ENCODE measurements at regions not wholly inside any gene's neighbourhood (a gene's known extent, or its start where the extent isn't known, plus 50 kb on each side); places are given as distances from the start of the nearest gene placed in this dataset.

DNA sequence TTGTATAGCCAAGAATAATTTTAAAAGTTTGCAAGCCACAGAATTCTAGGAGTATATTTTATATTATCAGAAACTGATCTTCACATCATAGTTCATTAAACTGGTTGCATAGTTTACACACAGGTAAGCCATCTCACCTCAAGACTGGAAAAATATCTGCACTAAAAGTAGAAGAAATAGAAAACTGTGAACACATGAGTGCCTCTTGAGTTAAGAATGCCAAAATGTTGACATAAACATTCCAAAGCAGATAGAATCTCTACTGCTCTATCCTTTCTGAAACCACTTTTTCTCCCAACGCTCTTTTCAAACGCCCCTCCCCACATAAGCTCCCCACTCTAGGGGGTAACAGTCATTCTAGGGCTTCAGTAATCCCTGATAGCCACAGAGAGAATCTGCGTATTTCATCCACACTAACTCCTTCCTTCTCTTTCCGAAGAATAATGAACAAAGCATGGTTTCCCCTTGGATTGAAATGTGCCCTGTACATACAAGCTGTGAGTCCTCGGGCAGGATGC is 201.5 kb downstream of the IRS2 start:
- Mint-ChIP-seq H3K36me3 (ENCODE audit: low read depth) (no peaks in the 10 kb centered on the region), H3K4me1 (no peaks in the 10 kb centered on the region), H3K4me3 (no peak overlapping the region), H3K27ac (no peak overlapping the region), H3K9me3 (ENCODE audit: low read depth) (no peaks in the 10 kb centered on the region), H3K27me3 (peaks cover 18% of the 10 kb centered on the region)
- ChIA-PET CTCF (interaction anchor here (0.7 kb wide), 1 partner anchor 12 kb away, joined by 3 read pairs; no protein-coding TSS in a partner anchor), POLR2A (no interaction called here)
- ATAC-seq (no peak), DNase-seq (no peak)
- intact Hi-C loops (cut with DNase I, micrococcal nuclease) = no loop called here

DNA sequence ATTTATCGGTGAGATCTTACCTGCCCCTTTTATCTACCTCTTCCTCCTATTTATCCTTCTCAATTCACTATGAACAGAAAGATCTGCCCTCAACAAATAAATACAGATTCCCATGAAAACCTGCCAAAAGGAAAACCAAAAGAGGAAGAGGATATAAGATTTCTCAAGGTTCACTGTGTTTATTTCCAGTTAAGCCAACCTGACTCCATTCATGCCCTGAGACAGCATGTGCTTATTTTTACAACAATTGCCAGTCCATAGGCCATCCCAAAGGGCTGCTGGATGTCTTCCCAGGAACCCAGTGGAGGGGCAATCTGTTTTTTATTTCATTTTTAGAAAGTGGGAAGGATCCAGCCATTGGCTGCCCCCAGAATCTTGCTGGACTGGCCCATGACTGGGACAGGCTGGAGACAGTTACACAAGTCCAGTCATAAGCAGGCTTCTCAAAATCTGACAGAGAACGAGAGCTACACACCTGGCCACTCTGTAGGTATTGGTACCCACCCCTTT is 209.1 kb downstream of the IRS2 start:
- Mint-ChIP-seq H3K9me3 (ENCODE audit: low read depth) (no peaks in the 10 kb centered on the region), H3K36me3 (ENCODE audit: low read depth) (no peaks in the 10 kb centered on the region), H3K27ac (no peak overlapping the region), H3K4me3 (no peak overlapping the region), H3K4me1 (no peaks in the 10 kb centered on the region), H3K27me3 (peaks cover 6% of the 10 kb centered on the region)
- ChIA-PET CTCF (no interaction called here), POLR2A (no interaction called here)
- no peak for ATAC-seq
- intact Hi-C loops (cut with DNase I, micrococcal nuclease) = no loop called here
- no peak for DNase-seq

DNA sequence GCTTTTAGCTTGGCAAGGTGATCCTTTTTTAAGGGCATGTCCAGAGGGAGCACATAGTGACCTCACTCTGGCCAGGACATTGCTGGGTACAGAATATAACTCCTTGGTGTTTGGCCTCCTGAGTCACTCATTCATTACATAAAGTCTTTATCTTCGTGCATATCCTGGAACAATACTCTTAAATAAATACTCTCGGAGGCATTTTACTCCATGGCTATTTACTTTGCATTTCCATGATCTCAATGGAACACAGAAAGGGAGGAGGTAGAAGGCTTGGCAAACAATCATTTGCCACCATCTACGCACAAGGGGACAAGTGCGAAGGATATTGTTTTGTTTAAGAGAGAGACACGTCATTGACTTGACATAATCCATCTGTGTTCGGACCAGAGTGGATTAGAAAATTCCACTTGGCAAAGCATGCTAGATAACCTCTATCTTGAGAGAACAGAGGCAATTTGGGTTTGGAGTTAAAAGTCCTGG is 210.0 kb downstream of the IRS2 start:
- no peak for DNase-seq
- H3K4me3 Mint-ChIP-seq = no peak overlapping the region
- H3K27me3 Mint-ChIP-seq = peaks cover 4% of the 10 kb centered on the region
- intact Hi-C loops (cut with DNase I, micrococcal nuclease) = no loop called here
- ATAC-seq = no peak
- ChIA-PET CTCF (no interaction called here), POLR2A (no interaction called here)
- no peaks in the 10 kb centered on the region for H3K9me3 Mint-ChIP-seq (ENCODE audit: low read depth)
- H3K36me3 Mint-ChIP-seq (ENCODE audit: low read depth) = no peaks in the 10 kb centered on the region
- H3K4me1 Mint-ChIP-seq = no peaks in the 10 kb centered on the region
- H3K27ac Mint-ChIP-seq = no peak overlapping the region

DNA sequence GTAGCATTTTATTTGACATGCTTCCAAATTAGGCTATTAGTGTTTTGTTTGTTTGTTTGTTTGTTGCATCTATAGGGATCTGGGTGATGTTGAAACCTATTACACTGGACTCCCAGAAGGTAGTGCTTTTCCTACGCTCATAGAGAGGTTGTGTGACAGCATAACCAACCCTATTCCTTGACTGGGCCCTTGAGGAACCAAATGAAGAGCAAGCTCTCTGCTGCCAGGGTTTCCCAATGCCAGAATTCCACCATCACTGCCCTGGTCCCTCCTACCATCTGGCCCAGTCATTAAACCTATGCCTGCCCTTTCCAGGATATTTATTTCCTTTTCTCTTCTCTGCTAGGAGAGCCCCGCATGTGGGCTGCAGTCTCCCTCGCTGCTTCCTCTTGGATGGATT is 210.6 kb downstream of the IRS2 start:
- H3K27me3 Mint-ChIP-seq = peaks cover 4% of the 10 kb centered on the region
- CTCF ChIA-PET = no interaction called here
- peaks cover 2% of the 10 kb centered on the region for H3K4me1 Mint-ChIP-seq
- DNase-seq (no peak), ATAC-seq (no peak)
- H3K4me3 Mint-ChIP-seq = no peak overlapping the region
- POLR2A ChIA-PET = no interaction called here
- no peaks in the 10 kb centered on the region for H3K9me3 Mint-ChIP-seq (ENCODE audit: low read depth)
- H3K36me3 Mint-ChIP-seq (ENCODE audit: low read depth) = no peaks in the 10 kb centered on the region
- intact Hi-C loops (cut with DNase I, micrococcal nuclease) = no loop called here
- H3K27ac Mint-ChIP-seq = no peak overlapping the region

DNA sequence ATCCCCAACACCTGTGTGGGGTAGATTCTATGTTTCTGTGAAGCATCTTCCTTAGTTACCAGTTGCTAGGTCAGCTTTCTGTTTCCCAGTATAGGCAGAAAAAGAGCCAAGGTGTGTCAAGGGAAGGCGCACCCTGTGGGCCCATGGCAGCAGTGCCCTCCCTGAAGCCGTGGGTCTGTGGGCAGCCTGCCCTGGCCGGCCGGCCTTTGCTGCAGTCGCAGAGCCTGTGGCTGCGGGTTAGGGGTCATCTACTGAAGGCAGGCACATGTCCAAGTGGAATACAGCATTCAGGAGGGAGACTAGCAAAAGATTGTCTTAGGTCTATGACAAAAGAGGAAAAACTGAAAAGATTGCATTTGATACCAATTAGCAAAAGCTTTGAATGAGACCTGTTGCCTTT is 214.0 kb downstream of the IRS2 start:
- DNase-seq = no peak
- H3K36me3 Mint-ChIP-seq (ENCODE audit: low read depth) = no peaks in the 10 kb centered on the region
- POLR2A ChIA-PET = no interaction called here
- peaks cover 12% of the 10 kb centered on the region for H3K4me1 Mint-ChIP-seq
- peaks cover 4% of the 10 kb centered on the region for H3K27me3 Mint-ChIP-seq
- CTCF ChIA-PET = interaction anchor here (0.9 kb wide), 1 partner anchor 12 kb away, joined by 3 read pairs; no protein-coding TSS in a partner anchor
- H3K27ac Mint-ChIP-seq = no peak overlapping the region
- intact Hi-C loops (cut with DNase I, micrococcal nuclease) = no loop called here
- H3K4me3 Mint-ChIP-seq = no peak overlapping the region
- no peaks in the 10 kb centered on the region for H3K9me3 Mint-ChIP-seq (ENCODE audit: low read depth)
- ATAC-seq = no peak

DNA sequence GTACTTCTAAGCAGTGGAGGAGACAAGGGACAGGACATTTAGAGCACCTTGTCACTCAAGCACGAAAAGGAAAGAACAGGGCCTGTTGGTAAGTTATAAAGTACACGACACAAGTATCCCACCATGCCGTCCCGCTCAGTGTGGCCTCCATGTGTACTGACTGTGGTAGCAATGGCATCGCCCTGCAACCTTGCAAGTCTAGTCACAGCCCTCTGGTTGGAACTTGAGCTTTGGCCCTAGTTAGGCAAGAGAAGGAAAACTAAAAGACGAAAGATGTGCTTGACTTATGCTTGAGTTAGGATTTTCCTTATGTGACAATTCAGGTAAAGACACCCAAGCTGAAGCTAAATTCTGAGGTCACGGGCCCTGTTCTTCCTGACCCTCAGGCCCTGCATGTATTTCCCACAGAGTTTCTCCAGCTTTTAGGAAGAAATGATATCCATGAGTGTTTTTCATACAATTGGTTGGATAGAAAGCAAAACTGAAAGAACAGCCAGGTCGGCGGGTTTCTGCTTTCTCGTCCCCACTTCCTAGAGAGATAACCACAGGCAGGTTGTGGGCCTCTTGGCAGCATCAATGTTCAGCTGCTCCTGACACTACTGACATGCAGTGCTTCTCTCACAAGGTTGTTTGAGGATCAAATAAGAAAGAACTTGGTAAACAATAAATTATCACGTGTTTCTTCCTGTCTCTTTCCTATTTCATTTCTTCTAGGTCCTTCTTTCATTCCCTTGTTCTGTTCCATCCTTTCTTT is 216.2 kb downstream of the IRS2 start:
- H3K36me3 Mint-ChIP-seq (ENCODE audit: low read depth) = no peaks in the 10 kb centered on the region
- CTCF ChIA-PET = no interaction called here
- no peak overlapping the region for H3K4me3 Mint-ChIP-seq
- peaks cover 12% of the 10 kb centered on the region for H3K4me1 Mint-ChIP-seq
- POLR2A ChIA-PET = no interaction called here
- H3K9me3 Mint-ChIP-seq (ENCODE audit: low read depth) = no peaks in the 10 kb centered on the region
- peak; percentile 61 for DNase-seq
- intact Hi-C loops (cut with DNase I, micrococcal nuclease) = no loop called here
- no peak overlapping the region for H3K27ac Mint-ChIP-seq
- ATAC-seq = peak; percentile 77
- H3K27me3 Mint-ChIP-seq = peaks cover 2% of the 10 kb centered on the region

DNA sequence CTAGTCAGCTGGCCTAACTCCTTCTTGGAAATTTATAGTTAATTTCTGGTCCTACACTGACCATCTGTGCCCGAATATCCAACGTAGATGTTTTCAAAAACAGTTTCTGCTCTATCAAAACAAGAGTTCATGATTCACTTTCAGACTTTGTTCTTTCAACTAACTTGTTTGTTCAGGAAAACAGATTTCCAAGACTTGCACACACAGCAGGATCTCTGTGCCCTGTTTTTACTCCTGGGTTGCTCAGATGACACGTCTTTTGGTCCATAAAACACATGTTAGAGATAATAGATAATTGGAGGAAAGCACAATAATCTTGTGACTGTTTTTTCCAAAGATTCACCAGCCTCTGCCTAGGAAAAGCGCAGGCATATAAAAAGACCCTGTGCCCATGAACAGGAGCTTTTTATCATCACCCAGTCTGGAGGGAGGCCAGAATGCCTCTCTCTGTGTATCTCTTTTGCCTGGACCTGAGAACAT is 218.0 kb downstream of the IRS2 start:
- Mint-ChIP-seq H3K4me1 (peaks cover 12% of the 10 kb centered on the region), H3K9me3 (ENCODE audit: low read depth) (no peaks in the 10 kb centered on the region), H3K27ac (no peak overlapping the region), H3K27me3 (no peaks in the 10 kb centered on the region), H3K36me3 (ENCODE audit: low read depth) (no peaks in the 10 kb centered on the region), H3K4me3 (no peak overlapping the region)
- ChIA-PET POLR2A (no interaction called here), CTCF (no interaction called here)
- intact Hi-C loops (cut with DNase I, micrococcal nuclease) = no loop called here
- DNase-seq (no peak), ATAC-seq (no peak)

DNA sequence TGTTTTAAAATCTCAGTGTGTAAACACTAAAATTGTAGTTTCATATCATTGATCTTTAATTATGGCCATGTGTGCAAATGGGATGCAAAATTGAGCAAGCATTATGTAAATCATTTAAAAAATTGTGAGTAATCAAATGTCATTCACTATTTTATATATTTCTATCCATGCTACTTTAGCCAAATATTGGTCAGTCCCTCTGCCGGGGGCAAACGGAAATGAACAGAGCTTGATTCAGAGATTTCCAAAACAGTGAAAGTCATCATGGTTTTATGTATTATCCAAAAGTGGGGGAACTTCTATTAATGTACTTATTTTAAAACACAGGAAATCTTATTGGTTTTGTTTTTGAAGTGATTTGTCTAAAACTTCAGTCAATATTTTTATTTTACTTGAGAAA is 219.1 kb downstream of the IRS2 start:
- no peak overlapping the region for H3K4me3 Mint-ChIP-seq
- ChIA-PET POLR2A (no interaction called here), CTCF (no interaction called here)
- intact Hi-C loops (cut with DNase I, micrococcal nuclease) = no loop called here
- no peak for DNase-seq
- H3K27me3 Mint-ChIP-seq = no peaks in the 10 kb centered on the region
- peaks cover 12% of the 10 kb centered on the region for H3K4me1 Mint-ChIP-seq
- H3K27ac Mint-ChIP-seq = no peak overlapping the region
- H3K9me3 Mint-ChIP-seq (ENCODE audit: low read depth) = no peaks in the 10 kb centered on the region
- ATAC-seq = no peak
- H3K36me3 Mint-ChIP-seq (ENCODE audit: low read depth) = no peaks in the 10 kb centered on the region

DNA sequence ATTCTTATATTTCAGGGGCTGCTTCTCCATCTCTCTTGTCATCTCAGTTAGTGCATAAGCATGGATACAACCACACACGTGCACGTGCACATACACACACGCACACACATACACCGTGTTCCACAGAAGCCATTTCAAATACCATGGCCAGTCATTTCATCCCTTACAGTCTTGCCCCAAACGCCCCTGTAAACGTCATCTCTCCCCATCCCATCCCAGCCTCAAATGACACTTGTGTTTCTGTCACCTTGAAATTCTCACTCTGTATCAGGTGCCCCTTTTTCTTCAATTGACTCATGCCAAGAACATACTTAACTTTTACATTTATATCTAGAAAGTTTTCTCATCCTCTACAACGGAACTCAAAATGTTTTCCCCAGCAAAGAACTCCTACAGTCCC is 220.5 kb downstream of the IRS2 start:
- Mint-ChIP-seq H3K27ac (no peak overlapping the region), H3K4me3 (no peak overlapping the region), H3K4me1 (peaks cover 11% of the 10 kb centered on the region), H3K36me3 (ENCODE audit: low read depth) (no peaks in the 10 kb centered on the region), H3K9me3 (ENCODE audit: low read depth) (no peaks in the 10 kb centered on the region), H3K27me3 (peaks cover 1% of the 10 kb centered on the region)
- ChIA-PET CTCF (no interaction called here), POLR2A (no interaction called here)
- DNase-seq (no peak), ATAC-seq (no peak)
- intact Hi-C loops (cut with DNase I, micrococcal nuclease) = no loop called here

DNA sequence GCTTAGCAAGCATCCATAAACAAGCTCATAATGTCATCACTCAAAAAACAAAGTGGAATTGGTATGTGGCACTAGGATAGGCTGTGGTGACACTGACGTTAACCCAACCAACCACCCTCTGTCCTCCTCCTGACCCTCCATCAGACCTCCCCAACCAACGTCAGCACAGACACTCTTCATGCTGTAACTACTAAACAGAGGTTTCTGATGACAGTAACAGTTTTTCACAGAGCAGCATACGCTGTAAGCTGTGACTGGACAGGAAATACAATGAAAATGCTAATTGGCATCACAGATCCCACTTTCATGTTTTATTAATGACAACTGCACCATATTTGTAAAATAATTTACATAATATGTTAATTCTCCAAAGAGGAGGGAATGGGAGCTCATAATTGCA is 238.0 kb downstream of the IRS2 start:
- Mint-ChIP-seq H3K9me3 (ENCODE audit: low read depth) (no peaks in the 10 kb centered on the region), H3K27ac (no peak overlapping the region), H3K27me3 (peaks cover 4% of the 10 kb centered on the region), H3K36me3 (ENCODE audit: low read depth) (no peaks in the 10 kb centered on the region), H3K4me3 (no peak overlapping the region), H3K4me1 (peaks cover 3% of the 10 kb centered on the region)
- no peak for ATAC-seq
- ChIA-PET CTCF (no interaction called here), POLR2A (no interaction called here)
- no peak for DNase-seq
- intact Hi-C loops (cut with DNase I, micrococcal nuclease) = no loop called here

DNA sequence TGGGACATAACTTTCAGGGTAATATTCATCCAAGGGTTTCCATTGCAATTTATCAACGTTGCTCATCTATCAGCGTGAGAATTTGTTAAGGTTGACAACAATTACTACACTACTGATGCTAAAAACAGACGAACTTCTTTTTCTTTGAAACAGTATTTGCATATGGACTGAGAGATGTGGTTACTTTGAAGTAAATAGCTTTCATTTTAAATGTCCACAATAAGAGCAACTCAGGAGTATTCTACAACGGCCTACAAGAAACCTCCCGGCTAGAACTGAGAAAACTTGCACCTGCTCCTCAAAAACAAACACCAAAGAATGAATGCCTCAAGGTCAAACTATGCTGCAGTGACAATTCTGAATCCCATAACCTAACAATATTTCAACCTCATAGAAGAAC is 238.4 kb downstream of the IRS2 start:
- no peak for DNase-seq
- intact Hi-C loops (cut with DNase I, micrococcal nuclease) = no loop called here
- no peak for ATAC-seq
- Mint-ChIP-seq H3K4me1 (peaks cover 3% of the 10 kb centered on the region), H3K4me3 (no peak overlapping the region), H3K27ac (no peak overlapping the region), H3K27me3 (peaks cover 2% of the 10 kb centered on the region), H3K36me3 (ENCODE audit: low read depth) (no peaks in the 10 kb centered on the region), H3K9me3 (ENCODE audit: low read depth) (no peaks in the 10 kb centered on the region)
- ChIA-PET POLR2A (no interaction called here), CTCF (no interaction called here)

DNA sequence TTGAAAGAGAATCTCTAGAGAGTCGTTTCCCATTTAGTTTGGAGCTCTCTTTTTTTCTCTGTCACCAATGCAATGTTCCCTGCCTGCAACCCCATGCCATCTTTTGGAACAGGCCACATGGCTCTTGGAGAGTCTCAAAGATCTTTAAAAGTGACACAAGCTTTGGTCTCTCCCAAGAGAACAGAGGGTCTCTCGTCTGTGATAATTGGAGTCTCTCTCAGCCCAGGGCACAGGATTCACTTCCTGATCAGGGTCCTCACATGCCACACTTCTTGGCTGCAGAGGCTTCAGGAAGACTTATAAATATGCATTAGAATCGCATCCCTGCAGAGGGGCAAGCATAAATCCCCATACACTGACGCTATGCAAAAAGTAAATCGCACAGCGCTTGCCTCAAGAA is 240.5 kb downstream of the IRS2 start:
- Mint-ChIP-seq H3K4me3 (no peak overlapping the region), H3K27me3 (peaks cover 2% of the 10 kb centered on the region), H3K4me1 (peaks cover 3% of the 10 kb centered on the region), H3K27ac (no peak overlapping the region), H3K9me3 (ENCODE audit: low read depth) (no peaks in the 10 kb centered on the region), H3K36me3 (ENCODE audit: low read depth) (no peaks in the 10 kb centered on the region)
- ChIA-PET CTCF (no interaction called here), POLR2A (no interaction called here)
- no peak for DNase-seq
- intact Hi-C loops (cut with DNase I, micrococcal nuclease) = no loop called here
- ATAC-seq = no peak

Data from activated CD4-positive, alpha-beta T cell treated with anti-CD3 and anti-CD28 coated beads for 36 hours (primary cell).